ENCODE measurements at regions not wholly inside any gene's neighbourhood (a gene's known extent, or its start where the extent isn't known, plus 50 kb on each side); places are given as distances from the start of the nearest gene placed in this dataset.

DNA sequence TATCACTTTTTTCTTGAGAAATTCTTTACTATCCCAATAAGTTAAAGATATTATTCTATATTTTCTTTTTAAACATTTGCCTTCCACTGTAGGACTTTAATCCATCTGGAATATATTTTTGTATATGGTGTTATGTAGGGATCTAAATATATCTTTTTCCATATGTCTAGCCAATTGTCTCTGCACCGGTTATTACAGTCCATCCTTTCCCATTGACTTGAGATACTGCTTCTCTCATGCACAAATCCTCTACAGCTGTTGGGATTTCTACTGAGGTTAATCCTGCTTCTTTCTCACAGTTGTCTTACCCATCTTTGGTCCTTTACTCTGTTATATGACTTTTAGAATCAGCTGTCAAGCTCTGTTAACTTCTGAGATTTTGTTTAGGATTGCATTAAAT is 483.8 kb upstream of the CDH4 start:
- ATAC-seq (ENCODE audit: low FRiP score) (no peak), DNase-seq (ENCODE audit: low spot score) (no peak)
- TF ChIP-seq, protein P1, sequence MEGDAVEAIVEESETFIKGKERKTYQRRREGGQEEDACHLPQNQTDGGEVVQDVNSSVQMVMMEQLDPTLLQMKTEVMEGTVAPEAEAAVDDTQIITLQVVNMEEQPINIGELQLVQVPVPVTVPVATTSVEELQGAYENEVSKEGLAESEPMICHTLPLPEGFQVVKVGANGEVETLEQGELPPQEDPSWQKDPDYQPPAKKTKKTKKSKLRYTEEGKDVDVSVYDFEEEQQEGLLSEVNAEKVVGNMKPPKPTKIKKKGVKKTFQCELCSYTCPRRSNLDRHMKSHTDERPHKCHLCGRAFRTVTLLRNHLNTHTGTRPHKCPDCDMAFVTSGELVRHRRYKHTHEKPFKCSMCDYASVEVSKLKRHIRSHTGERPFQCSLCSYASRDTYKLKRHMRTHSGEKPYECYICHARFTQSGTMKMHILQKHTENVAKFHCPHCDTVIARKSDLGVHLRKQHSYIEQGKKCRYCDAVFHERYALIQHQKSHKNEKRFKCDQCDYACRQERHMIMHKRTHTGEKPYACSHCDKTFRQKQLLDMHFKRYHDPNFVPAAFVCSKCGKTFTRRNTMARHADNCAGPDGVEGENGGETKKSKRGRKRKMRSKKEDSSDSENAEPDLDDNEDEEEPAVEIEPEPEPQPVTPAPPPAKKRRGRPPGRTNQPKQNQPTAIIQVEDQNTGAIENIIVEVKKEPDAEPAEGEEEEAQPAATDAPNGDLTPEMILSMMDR (IDR thresholded peaks at IDR 0.05), result no peak

DNA sequence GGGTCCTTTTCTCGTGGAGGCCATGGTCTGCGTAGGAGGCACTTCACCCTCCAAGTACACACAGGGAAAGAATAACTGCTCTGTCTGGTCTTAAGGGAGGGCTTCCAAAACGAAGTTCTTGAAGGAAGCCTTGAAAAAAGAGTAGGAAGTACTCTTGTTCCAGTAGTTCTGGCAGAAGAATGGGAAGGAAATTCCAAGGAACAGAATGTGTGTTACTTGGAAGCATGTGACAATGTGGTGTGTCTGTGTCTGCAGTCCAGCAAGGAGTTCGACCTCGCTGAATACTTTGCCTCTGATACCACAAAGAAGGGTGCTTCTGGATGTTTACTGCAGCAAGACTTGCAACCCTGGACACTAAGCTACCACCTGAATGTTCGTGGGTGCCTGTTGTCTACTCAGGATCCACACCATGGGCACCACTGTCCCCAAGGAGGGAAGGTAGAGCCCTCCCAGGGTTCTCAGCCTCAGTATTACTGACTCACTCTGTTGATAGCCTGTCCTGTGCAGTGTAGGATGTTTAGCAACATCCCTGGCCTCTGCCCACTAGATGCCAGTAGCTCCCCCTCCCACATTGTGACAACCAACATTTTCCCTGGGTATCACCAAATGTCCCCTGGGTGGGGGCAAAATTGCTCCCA is 471.6 kb upstream of the CDH4 start:
- ATAC-seq (ENCODE audit: low FRiP score) (no peak), DNase-seq (ENCODE audit: low spot score) (no peak)
- TF ChIP-seq, protein P1 (IDR thresholded peaks at IDR 0.05), result no peak

DNA sequence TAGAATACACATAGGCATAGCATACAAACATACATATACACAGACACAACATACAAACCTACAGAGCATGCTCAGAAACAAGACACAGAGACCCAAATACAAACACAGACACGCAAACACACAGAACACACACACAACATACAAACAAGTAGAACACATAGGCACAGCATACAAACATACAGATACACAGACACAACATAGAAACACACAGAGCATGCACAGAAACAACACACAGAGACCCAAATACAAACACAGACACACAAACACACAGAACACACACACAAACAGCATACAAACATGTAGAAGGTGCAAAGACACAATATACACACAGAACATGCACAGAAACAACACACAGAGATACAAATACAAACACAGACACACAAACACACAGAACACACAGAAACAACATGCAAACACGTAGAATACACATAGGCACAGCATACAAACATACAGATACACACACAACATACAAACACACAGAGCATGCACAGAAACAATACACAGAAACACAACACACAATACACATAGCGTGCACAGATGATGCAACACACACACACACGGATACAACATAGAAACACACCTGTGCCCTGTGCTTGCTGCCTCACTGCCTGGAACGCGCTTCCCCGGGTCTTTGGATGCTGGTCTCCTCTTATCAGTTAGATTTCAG is 469.0 kb upstream of the CDH4 start:
- TF ChIP-seq, protein P1 (IDR thresholded peaks at IDR 0.05), result no peak
- no peak for ATAC-seq (ENCODE audit: low FRiP score)
- no peak for DNase-seq (ENCODE audit: low spot score)

DNA sequence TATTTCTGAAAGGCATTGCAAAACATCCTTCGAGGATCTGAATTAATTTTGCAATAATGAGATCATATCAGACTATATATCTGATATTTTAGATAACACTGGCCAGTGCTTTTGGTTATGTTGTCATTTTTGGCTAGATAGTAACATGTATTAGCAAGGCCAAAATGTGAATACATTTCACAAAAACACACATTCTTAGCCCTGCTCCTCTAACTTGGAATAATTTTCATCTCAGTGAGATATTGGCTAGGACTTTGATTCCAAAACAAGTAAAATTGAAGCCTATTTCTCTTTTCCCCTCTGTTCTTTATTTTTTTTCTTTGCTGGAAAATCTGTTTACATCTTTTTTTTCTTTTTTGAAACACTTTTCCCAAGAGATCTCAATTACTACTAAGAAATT is 466.8 kb upstream of the CDH4 start:
- TF ChIP-seq, protein P1 (IDR thresholded peaks at IDR 0.05), result no peak
- ATAC-seq (ENCODE audit: low FRiP score) (no peak), DNase-seq (ENCODE audit: low spot score) (no peak)

DNA sequence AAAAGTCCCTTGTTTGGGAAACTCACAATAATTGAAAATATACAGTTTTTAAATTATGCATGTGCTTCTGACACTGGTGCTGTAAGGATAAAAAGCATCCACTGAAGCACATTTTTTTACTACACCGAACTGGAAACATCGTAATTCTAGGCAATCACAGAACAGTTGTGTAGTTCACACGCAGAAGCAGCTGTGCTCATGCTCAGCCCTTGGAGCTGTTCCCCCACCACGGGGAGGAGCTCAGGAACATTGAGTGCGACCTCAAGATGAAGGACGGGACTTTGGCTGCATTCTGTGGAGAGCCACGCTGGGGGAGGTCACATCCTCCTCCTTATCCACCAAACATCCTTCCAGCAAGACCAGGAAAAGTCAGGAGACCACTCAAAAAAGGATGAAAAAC is 466.3 kb upstream of the CDH4 start:
- DNase-seq (ENCODE audit: low spot score) (no peak), ATAC-seq (ENCODE audit: low FRiP score) (no peak)
- TF ChIP-seq, protein P1 (IDR thresholded peaks at IDR 0.05), result no peak

DNA sequence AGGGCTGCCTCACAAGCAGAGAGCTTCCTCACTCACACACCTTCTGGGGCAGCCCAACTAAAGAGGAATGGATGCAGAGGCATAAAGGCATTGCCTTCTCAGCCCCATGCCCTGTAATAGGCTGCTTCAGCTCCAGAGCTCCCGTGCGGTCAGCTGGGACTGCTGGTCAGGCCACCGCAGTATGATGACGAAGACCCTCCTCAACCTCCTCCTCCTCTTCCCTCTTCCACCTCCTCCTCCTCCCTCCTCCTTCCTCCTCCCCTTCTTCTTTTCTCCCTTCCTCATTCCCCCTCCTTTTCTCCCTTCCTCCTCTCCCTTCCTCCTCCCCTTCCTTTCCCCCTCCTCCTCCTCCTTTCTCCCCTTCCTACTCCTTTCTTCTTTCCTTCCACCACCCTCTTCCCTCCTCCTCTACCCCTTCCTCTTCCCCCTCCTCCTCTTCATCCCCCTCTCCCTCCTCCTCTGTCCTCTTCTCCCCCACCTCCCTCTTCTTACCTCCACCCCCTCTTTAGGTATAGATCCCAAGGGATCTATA is 465.3 kb upstream of the CDH4 start:
- ATAC-seq (ENCODE audit: low FRiP score) (no peak), DNase-seq (ENCODE audit: low spot score) (no peak)
- TF ChIP-seq, protein P1 (IDR thresholded peaks at IDR 0.05), result no peak

DNA sequence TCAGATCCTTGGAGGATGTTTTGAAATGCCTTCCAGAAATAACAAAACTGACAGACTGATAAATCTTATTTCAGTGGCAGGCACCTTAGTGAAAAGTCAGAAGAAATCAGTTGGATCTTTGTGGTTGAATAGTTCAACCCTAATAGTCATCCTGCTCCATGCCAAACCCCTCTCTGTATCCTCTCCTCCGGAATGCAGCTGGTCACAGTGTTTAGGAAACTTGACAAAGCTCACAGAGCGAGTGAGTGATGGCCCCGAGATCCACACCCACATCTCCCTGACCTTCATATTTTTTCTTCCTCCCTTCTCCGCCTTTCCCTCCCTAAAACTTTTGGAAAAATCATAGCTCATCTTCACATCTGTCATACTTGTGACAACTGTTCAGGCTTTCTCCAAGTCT is 464.8 kb upstream of the CDH4 start:
- no peak for ATAC-seq (ENCODE audit: low FRiP score)
- DNase-seq (ENCODE audit: low spot score), result no peak
- TF ChIP-seq, protein P1 (IDR thresholded peaks at IDR 0.05), result no peak
